Astrocyte (in vitro differentiated cells and primary cell): ENCODE measurements at regions not wholly inside any gene's neighbourhood (a gene's known extent, or its start where the extent isn't known, plus 50 kb on each side); places are given as distances from the start of the nearest gene placed in this dataset.
A peak's percentile ranks its signal among the peaks of the same experiment; 100 is the strongest.

ENCODE experiments used
- DNase-seq: peaks from one replicate; pipeline ENCODE4 v3.0.0-alpha.2; 2010; ENCODE audit warnings: low read depth
- FAIRE-seq: peaks from 2 replicates; lab custom pipeline; 2011; peaks lifted over from hg19 to GRCh38; lab: Jason Lieb, UNC
- H2AFZ ChIP-seq: 2 replicates; pipeline ENCODE4 v1.6.0; 2012; ENCODE audit warnings: low read depth, low read length, inconsistent platforms
- H3K27ac ChIP-seq: 2 replicates; pipeline ENCODE4 v1.5.1; 2011; ENCODE audit warnings: low read depth, low read length, inconsistent platforms
- H3K27me3 ChIP-seq: 2 replicates; pipeline ENCODE4 v1.6.0; 2011; ENCODE audit warnings: low read length, inconsistent platforms; ENCODE audit not compliant: insufficient read depth
- H3K36me3 ChIP-seq: 2 replicates; pipeline ENCODE4 v1.5.1; 2011; ENCODE audit warnings: low read length, inconsistent platforms; ENCODE audit not compliant: insufficient read depth
- H3K4me1 ChIP-seq: 2 replicates; pipeline ENCODE4 v1.5.1; 2011; ENCODE audit warnings: low read length, inconsistent platforms; ENCODE audit not compliant: insufficient read depth
- H3K4me2 ChIP-seq: 2 replicates; pipeline ENCODE4 v1.6.0; 2012; ENCODE audit warnings: low read length, inconsistent platforms
- H3K4me3 ChIP-seq: 2 replicates; pipeline ENCODE4 v1.5.1; 2011; ENCODE audit warnings: low read depth, mild to moderate bottlenecking, low read length, inconsistent platforms; ENCODE audit not compliant: insufficient read depth
- H3K79me2 ChIP-seq: 2 replicates; pipeline ENCODE4 v1.6.0; 2012; ENCODE audit warnings: mild to moderate bottlenecking, low read length, inconsistent platforms; ENCODE audit not compliant: insufficient read depth
- H3K9ac ChIP-seq: 2 replicates; pipeline ENCODE4 v1.6.0; 2012; ENCODE audit warnings: mild to moderate bottlenecking, low read length, inconsistent platforms
- H3K9me3 ChIP-seq: 2 replicates; pipeline ENCODE4 v1.5.1; 2012; ENCODE audit warnings: low read depth, mild to moderate bottlenecking, low read length, inconsistent platforms; ENCODE audit not compliant: insufficient read depth
- H4K20me1 ChIP-seq: 2 replicates; pipeline ENCODE4 v1.6.0; 2012; ENCODE audit warnings: low read length, inconsistent platforms; ENCODE audit not compliant: insufficient read depth
- H3K27ac Mint-ChIP-seq: one replicate; pipeline ENCODE4 v1.8.0; 2021; ENCODE audit warnings: mild to moderate bottlenecking, mixed read lengths; ENCODE audit not compliant: unreplicated experiment
- H3K27me3 Mint-ChIP-seq: one replicate; pipeline ENCODE4 v1.8.0; 2021; ENCODE audit warnings: low read depth, mixed read lengths; ENCODE audit not compliant: unreplicated experiment
- H3K36me3 Mint-ChIP-seq: one replicate; pipeline ENCODE4 v1.8.0; 2021; ENCODE audit warnings: low read depth, mixed read lengths; ENCODE audit not compliant: unreplicated experiment
- H3K4me1 Mint-ChIP-seq: one replicate; pipeline ENCODE4 v1.8.0; 2021; ENCODE audit warnings: low read depth, mixed read lengths; ENCODE audit not compliant: unreplicated experiment
- H3K4me3 Mint-ChIP-seq: one replicate; pipeline ENCODE4 v1.8.0; 2021; ENCODE audit warnings: mild to moderate bottlenecking, moderate library complexity, mixed read lengths; ENCODE audit not compliant: unreplicated experiment
- H3K9me3 Mint-ChIP-seq: one replicate; pipeline ENCODE4 v1.8.0; 2021; ENCODE audit warnings: mild to moderate bottlenecking, mixed read lengths; ENCODE audit not compliant: unreplicated experiment
- EZH2 ChIP-seq: IDR thresholded peaks from 2 replicates; pipeline ENCODE4 v1.6.1; 2012; ENCODE audit warnings: mild to moderate bottlenecking, low read length, inconsistent platforms; ENCODE audit not compliant: insufficient read depth
- TF ChIP-seq, protein P1 (sequence below): IDR thresholded peaks from 2 replicates; pipeline ENCODE4 v1.5.1; 2011; ENCODE audit warnings: low read depth, mild to moderate bottlenecking, inconsistent platforms, low read length, moderate library complexity; ENCODE audit not compliant: insufficient read depth

DNA sequence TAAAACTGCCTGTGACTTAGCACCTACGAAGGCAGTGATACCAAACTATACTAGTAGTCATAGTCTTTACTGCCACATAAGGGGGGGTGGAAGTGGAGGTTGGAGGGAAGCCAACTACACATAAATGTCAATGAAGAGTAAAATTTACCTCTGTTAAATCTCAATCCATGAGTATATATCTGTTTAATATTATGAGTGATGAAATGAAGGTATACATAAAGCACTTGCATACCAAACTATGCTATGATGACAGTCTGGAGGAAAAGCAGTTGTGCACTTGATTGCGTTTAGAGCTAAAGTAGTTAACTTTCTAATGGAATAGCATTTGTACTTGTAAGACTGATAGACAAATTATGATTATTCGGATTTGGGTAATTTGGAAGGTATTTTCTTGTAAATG, 129.2 kb upstream of the POU5F2 start:
- H3K79me2 ChIP-seq = no peaks in the 10 kb centered on the region
- H3K36me3 ChIP-seq = no peaks in the 10 kb centered on the region
- H3K27me3 ChIP-seq = no peaks in the 10 kb centered on the region
- H3K27me3 Mint-ChIP-seq = no peaks in the 10 kb centered on the region
- no peak overlapping the region for H3K27ac ChIP-seq
- H3K9ac ChIP-seq = no peak overlapping the region
- H3K36me3 Mint-ChIP-seq = peaks cover 1% of the 10 kb centered on the region
- TF ChIP-seq, protein P1, sequence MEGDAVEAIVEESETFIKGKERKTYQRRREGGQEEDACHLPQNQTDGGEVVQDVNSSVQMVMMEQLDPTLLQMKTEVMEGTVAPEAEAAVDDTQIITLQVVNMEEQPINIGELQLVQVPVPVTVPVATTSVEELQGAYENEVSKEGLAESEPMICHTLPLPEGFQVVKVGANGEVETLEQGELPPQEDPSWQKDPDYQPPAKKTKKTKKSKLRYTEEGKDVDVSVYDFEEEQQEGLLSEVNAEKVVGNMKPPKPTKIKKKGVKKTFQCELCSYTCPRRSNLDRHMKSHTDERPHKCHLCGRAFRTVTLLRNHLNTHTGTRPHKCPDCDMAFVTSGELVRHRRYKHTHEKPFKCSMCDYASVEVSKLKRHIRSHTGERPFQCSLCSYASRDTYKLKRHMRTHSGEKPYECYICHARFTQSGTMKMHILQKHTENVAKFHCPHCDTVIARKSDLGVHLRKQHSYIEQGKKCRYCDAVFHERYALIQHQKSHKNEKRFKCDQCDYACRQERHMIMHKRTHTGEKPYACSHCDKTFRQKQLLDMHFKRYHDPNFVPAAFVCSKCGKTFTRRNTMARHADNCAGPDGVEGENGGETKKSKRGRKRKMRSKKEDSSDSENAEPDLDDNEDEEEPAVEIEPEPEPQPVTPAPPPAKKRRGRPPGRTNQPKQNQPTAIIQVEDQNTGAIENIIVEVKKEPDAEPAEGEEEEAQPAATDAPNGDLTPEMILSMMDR = no peak
- no peak for TF ChIP-seq EZH2
- H3K9me3 Mint-ChIP-seq = no peaks in the 10 kb centered on the region
- H3K4me3 ChIP-seq = no peak overlapping the region
- no peak overlapping the region for H3K4me2 ChIP-seq
- H3K4me1 Mint-ChIP-seq = peaks cover 7% of the 10 kb centered on the region
- no peak overlapping the region for H3K4me3 Mint-ChIP-seq
- DNase-seq (no peak), FAIRE-seq (peak; percentile 43)
- no peaks in the 10 kb centered on the region for H3K9me3 ChIP-seq
- peaks cover 9% of the 10 kb centered on the region for H3K4me1 ChIP-seq
- no peak overlapping the region for H3K27ac Mint-ChIP-seq
- H2AFZ ChIP-seq = no peak overlapping the region
- no peaks in the 10 kb centered on the region for H4K20me1 ChIP-seq

DNA sequence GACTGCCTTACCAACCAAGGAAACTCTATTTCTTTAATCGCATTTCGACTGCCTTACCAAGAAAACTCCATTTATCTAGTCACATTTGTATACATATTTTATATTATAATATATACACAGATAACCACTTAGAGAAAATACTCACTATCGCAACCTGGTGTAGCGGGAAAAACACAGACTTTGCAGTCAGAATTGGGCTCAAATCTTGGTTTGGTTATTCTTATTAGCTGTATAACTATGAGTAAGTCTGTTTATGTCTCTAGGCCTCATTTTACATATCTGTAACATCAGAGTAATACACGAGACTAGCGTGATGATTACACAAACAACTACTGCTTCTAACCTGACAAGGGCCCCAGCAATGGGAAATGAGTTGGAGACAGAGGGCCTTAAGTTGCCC, 127.5 kb upstream of the POU5F2 start:
- no peaks in the 10 kb centered on the region for H3K27me3 ChIP-seq
- no peaks in the 10 kb centered on the region for H3K9me3 ChIP-seq
- TF ChIP-seq EZH2 = no peak
- TF ChIP-seq, protein P1 = no peak
- H3K4me2 ChIP-seq = no peak overlapping the region
- Mint-ChIP-seq H3K9me3 (no peaks in the 10 kb centered on the region), H3K4me3 (no peak overlapping the region), H3K36me3 (peaks cover 1% of the 10 kb centered on the region), H3K27ac (no peak overlapping the region), H3K27me3 (no peaks in the 10 kb centered on the region), H3K4me1 (peaks cover 2% of the 10 kb centered on the region)
- H2AFZ ChIP-seq = no peak overlapping the region
- H4K20me1 ChIP-seq = no peaks in the 10 kb centered on the region
- FAIRE-seq = no peak
- no peak overlapping the region for H3K9ac ChIP-seq
- H3K4me1 ChIP-seq = peaks cover 2% of the 10 kb centered on the region
- no peak overlapping the region for H3K27ac ChIP-seq
- no peak for DNase-seq
- H3K4me3 ChIP-seq = no peak overlapping the region
- H3K79me2 ChIP-seq = no peaks in the 10 kb centered on the region
- H3K36me3 ChIP-seq = no peaks in the 10 kb centered on the region

- no peaks in the 10 kb centered on the region for H3K27me3 Mint-ChIP-seq
- no peak overlapping the region for H3K27ac Mint-ChIP-seq
- H3K9me3 ChIP-seq = no peaks in the 10 kb centered on the region
- no peak overlapping the region for H3K27ac ChIP-seq
- FAIRE-seq (no peak), DNase-seq (no peak)
- no peak overlapping the region for H3K4me3 Mint-ChIP-seq
- peaks cover 5% of the 10 kb centered on the region for H3K36me3 Mint-ChIP-seq
- H2AFZ ChIP-seq = no peak overlapping the region
- no peak overlapping the region for H3K4me2 ChIP-seq
- H3K27me3 ChIP-seq = no peaks in the 10 kb centered on the region
- H3K36me3 ChIP-seq = no peaks in the 10 kb centered on the region
- peaks cover 9% of the 10 kb centered on the region for H3K9me3 Mint-ChIP-seq
- no peak overlapping the region for H3K4me3 ChIP-seq
- no peaks in the 10 kb centered on the region for H3K4me1 Mint-ChIP-seq
- no peaks in the 10 kb centered on the region for H3K4me1 ChIP-seq
- H3K79me2 ChIP-seq = no peaks in the 10 kb centered on the region
- no peaks in the 10 kb centered on the region for H4K20me1 ChIP-seq
- no peak overlapping the region for H3K9ac ChIP-seq
- no peak for TF ChIP-seq EZH2
- TF ChIP-seq, protein P1 = no peak
Observed at GRCh38 chr5:93850311-93850710, 108.9 kb upstream of the POU5F2 start.
